C4-2B (cell line): ENCODE measurements at regions not wholly inside any gene's neighbourhood (a gene's known extent, or its start where the extent isn't known, plus 50 kb on each side); places are given as distances from the start of the nearest gene placed in this dataset.

Source experiments
- ZFX ChIP-seq: fragments of 450-650 bp; IDR thresholded peaks from 2 replicates; pipeline ENCODE4 v1.6.1; 2017
- TF ChIP-seq, protein P1 (sequence below): fragments of 450-650 bp; conservative IDR thresholded peaks from 2 replicates; pipeline ENCODE4 v1.5.1; 2017; ENCODE audit warnings: mild to moderate bottlenecking

DNA sequence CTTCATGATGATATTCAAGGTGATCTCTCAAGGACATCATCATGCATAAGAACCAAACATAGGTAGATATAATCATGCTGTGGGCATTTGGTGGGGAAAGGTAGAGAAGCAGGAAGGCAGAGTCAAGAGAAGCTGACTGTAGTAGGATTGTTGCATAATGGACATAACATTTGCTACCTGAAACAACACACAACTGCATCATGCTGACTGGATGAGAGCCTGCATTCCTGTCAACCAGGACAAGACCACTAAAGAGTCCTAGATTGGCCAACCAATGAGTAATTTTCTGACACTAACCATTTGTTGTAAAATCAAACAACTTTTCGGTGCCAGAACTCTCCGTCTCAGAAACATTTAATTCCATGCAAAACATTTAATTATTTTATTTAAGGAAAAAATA, 377.2 kb downstream of the PLPP3 start:
- TF ChIP-seq, protein P1, sequence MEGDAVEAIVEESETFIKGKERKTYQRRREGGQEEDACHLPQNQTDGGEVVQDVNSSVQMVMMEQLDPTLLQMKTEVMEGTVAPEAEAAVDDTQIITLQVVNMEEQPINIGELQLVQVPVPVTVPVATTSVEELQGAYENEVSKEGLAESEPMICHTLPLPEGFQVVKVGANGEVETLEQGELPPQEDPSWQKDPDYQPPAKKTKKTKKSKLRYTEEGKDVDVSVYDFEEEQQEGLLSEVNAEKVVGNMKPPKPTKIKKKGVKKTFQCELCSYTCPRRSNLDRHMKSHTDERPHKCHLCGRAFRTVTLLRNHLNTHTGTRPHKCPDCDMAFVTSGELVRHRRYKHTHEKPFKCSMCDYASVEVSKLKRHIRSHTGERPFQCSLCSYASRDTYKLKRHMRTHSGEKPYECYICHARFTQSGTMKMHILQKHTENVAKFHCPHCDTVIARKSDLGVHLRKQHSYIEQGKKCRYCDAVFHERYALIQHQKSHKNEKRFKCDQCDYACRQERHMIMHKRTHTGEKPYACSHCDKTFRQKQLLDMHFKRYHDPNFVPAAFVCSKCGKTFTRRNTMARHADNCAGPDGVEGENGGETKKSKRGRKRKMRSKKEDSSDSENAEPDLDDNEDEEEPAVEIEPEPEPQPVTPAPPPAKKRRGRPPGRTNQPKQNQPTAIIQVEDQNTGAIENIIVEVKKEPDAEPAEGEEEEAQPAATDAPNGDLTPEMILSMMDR, result no peak
- no peak for TF ChIP-seq ZFX
